OCI-LY1 (cell line): ENCODE measurements at regions not wholly inside any gene's neighbourhood (a gene's known extent, or its start where the extent isn't known, plus 50 kb on each side); places are given as distances from the start of the nearest gene placed in this dataset.

ENCODE experiments used
- CTCF ChIP-seq: fragments of 200-600 bp; sonication (generic), shearing (Covaris generic); IDR thresholded peaks from 2 replicates; pipeline ENCODE4 v1.5.1; 2017; ENCODE audit warnings: mild to moderate bottlenecking, antibody characterized with exemption, low read length, moderate library complexity, mixed read lengths
- EZH2 ChIP-seq: fragments of 200-600 bp; sonication (generic), shearing (Covaris generic); IDR thresholded peaks from 2 replicates; pipeline ENCODE4 v1.8.0; 2017; ENCODE audit warnings: borderline replicate concordance, mixed run types, mild to moderate bottlenecking, antibody characterized with exemption, low read length, moderate library complexity, mixed read lengths

GRCh38 chr1:209388358-209388757 lies 195.2 kb upstream of the CAMK1G start:
- TF ChIP-seq CTCF, result no peak
- TF ChIP-seq EZH2, result no peak
